ENCODE measurements at regions not wholly inside any gene's neighbourhood (a gene's known extent, or its start where the extent isn't known, plus 50 kb on each side); places are given as distances from the start of the nearest gene placed in this dataset.

GRCh38 chr1:116203181-116203723 is 92.1 kb downstream of the MAB21L3 start:
- Histone ChIP-seq H3K27me3 (ENCODE audit: insufficient read depth, low read length) (no peaks in the 10 kb centered on the region), H3K4me2 (ENCODE audit: insufficient read depth, low read length) (no peak overlapping the region), H3K36me3 (ENCODE audit: insufficient read depth, low read length) (no peaks in the 10 kb centered on the region), H3K4me1 (ENCODE audit: insufficient read depth, low read length) (no peaks in the 10 kb centered on the region), H4K20me1 (ENCODE audit: insufficient read depth, low read length) (no peaks in the 10 kb centered on the region), H3K9me3 (ENCODE audit: low read depth, low read length) (no peaks in the 10 kb centered on the region), H3K27ac (ENCODE audit: low read depth, low read length) (no peak overlapping the region), H3K4me3 (ENCODE audit: insufficient read depth, low read length) (no peak overlapping the region), H2AFZ (ENCODE audit: low read length) (no peak overlapping the region), H3K79me2 (ENCODE audit: insufficient read depth, low read length) (no peaks in the 10 kb centered on the region)
- no peak for TF ChIP-seq CTCF (IDR thresholded peaks at IDR 0.05; ENCODE audit: extremely low read depth, low read depth, low read length)
- DNase-seq (ENCODE audit: insufficient read length, low spot score, missing footprints) = no peak

GRCh38 chr1:116203920-116204319 is 92.7 kb downstream of the MAB21L3 start:
- Histone ChIP-seq H3K4me2 (ENCODE audit: insufficient read depth, low read length) (no peak overlapping the region), H3K79me2 (ENCODE audit: insufficient read depth, low read length) (no peaks in the 10 kb centered on the region), H4K20me1 (ENCODE audit: insufficient read depth, low read length) (no peaks in the 10 kb centered on the region), H3K36me3 (ENCODE audit: insufficient read depth, low read length) (no peaks in the 10 kb centered on the region), H3K4me1 (ENCODE audit: insufficient read depth, low read length) (no peaks in the 10 kb centered on the region), H3K4me3 (ENCODE audit: insufficient read depth, low read length) (no peak overlapping the region), H3K27me3 (ENCODE audit: insufficient read depth, low read length) (no peaks in the 10 kb centered on the region), H2AFZ (ENCODE audit: low read length) (no peak overlapping the region), H3K27ac (ENCODE audit: low read depth, low read length) (no peak overlapping the region), H3K9me3 (ENCODE audit: low read depth, low read length) (no peaks in the 10 kb centered on the region)
- DNase-seq (ENCODE audit: insufficient read length, low spot score, missing footprints) = no peak
- TF ChIP-seq CTCF (IDR thresholded peaks at IDR 0.05; ENCODE audit: extremely low read depth, low read depth, low read length) = no peak

GRCh38 chr1:116205941-116206679 is 94.9 kb downstream of the MAB21L3 start:
- Histone ChIP-seq H3K27ac (ENCODE audit: low read depth, low read length) (no peak overlapping the region), H4K20me1 (ENCODE audit: insufficient read depth, low read length) (no peaks in the 10 kb centered on the region), H3K9me3 (ENCODE audit: low read depth, low read length) (no peaks in the 10 kb centered on the region), H3K36me3 (ENCODE audit: insufficient read depth, low read length) (no peaks in the 10 kb centered on the region), H3K27me3 (ENCODE audit: insufficient read depth, low read length) (no peaks in the 10 kb centered on the region), H3K79me2 (ENCODE audit: insufficient read depth, low read length) (no peaks in the 10 kb centered on the region), H2AFZ (ENCODE audit: low read length) (no peak overlapping the region), H3K4me2 (ENCODE audit: insufficient read depth, low read length) (no peak overlapping the region), H3K4me1 (ENCODE audit: insufficient read depth, low read length) (no peaks in the 10 kb centered on the region), H3K4me3 (ENCODE audit: insufficient read depth, low read length) (no peak overlapping the region)
- no peak for TF ChIP-seq CTCF (IDR thresholded peaks at IDR 0.05; ENCODE audit: extremely low read depth, low read depth, low read length)
- no peak for DNase-seq (ENCODE audit: insufficient read length, low spot score, missing footprints)

- no peak for DNase-seq (ENCODE audit: insufficient read length, low spot score, missing footprints)
- no peak overlapping the region for H3K4me3 ChIP-seq (ENCODE audit: insufficient read depth, low read length)
- no peak for TF ChIP-seq CTCF (IDR thresholded peaks at IDR 0.05; ENCODE audit: extremely low read depth, low read depth, low read length)
- H3K9me3 ChIP-seq (ENCODE audit: low read depth, low read length) = no peaks in the 10 kb centered on the region
- no peaks in the 10 kb centered on the region for H3K79me2 ChIP-seq (ENCODE audit: insufficient read depth, low read length)
- no peaks in the 10 kb centered on the region for H3K4me1 ChIP-seq (ENCODE audit: insufficient read depth, low read length)
- H3K36me3 ChIP-seq (ENCODE audit: insufficient read depth, low read length) = no peaks in the 10 kb centered on the region
- no peaks in the 10 kb centered on the region for H3K27me3 ChIP-seq (ENCODE audit: insufficient read depth, low read length)
- H4K20me1 ChIP-seq (ENCODE audit: insufficient read depth, low read length) = no peaks in the 10 kb centered on the region
- H3K4me2 ChIP-seq (ENCODE audit: insufficient read depth, low read length) = no peak overlapping the region
- H2AFZ ChIP-seq (ENCODE audit: low read length) = no peak overlapping the region
- no peak overlapping the region for H3K27ac ChIP-seq (ENCODE audit: low read depth, low read length)
Measured at GRCh38 chr1:116207126-116207735, 96.0 kb downstream of the MAB21L3 start.
